ENCODE measurements at regions not wholly inside any gene's neighbourhood (a gene's known extent, or its start where the extent isn't known, plus 50 kb on each side); places are given as distances from the start of the nearest gene placed in this dataset.

DNA sequence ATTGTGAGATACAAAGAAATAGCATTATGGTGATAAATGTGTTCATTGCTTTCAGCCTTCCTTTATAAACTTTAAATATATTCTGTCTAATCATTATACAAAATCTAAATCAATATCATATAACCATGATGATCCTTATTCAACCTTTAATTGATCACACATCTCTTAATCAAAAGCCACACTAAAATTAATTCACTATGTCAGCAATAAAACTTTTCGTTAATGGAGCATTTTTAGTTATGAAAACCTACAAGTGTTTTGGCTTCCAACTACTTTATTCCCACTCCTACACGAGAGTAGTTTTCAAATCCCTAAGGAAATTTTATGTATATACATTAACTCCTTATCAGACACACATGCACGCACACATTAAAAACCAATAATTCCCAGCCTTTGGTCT is 530.2 kb downstream of the KCTD8 start:
- TF ChIP-seq POLR2AphosphoS5 (IDR thresholded peaks at IDR 0.05), result no peak
- TF ChIP-seq, protein P1, sequence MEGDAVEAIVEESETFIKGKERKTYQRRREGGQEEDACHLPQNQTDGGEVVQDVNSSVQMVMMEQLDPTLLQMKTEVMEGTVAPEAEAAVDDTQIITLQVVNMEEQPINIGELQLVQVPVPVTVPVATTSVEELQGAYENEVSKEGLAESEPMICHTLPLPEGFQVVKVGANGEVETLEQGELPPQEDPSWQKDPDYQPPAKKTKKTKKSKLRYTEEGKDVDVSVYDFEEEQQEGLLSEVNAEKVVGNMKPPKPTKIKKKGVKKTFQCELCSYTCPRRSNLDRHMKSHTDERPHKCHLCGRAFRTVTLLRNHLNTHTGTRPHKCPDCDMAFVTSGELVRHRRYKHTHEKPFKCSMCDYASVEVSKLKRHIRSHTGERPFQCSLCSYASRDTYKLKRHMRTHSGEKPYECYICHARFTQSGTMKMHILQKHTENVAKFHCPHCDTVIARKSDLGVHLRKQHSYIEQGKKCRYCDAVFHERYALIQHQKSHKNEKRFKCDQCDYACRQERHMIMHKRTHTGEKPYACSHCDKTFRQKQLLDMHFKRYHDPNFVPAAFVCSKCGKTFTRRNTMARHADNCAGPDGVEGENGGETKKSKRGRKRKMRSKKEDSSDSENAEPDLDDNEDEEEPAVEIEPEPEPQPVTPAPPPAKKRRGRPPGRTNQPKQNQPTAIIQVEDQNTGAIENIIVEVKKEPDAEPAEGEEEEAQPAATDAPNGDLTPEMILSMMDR (IDR thresholded peaks at IDR 0.05), result no peak

All from sigmoid colon (tissue), 4 donors.